ENCODE measurements at regions not wholly inside any gene's neighbourhood (a gene's known extent, or its start where the extent isn't known, plus 50 kb on each side); places are given as distances from the start of the nearest gene placed in this dataset.

DNA sequence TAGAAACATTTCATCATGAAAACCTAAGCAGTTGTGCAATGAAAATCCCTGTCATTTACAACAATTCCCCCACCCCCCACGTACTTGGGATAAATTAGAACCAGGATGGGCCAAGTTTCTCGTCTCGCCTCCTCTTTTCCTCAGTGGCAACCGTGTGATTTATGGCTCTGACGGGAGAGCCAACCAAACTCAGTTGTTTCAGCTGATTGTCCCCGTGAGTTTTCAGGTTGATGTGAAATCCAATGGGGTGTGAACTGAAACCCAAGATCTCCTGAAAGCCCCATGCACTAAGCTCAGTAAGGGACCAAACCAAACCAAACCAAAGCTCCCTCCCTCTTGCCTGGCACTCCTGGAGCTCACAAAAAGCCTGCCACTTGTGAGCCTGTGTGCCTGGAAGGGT is 138.7 kb upstream of the SLC24A2 start:
- TF ChIP-seq CTCF (IDR thresholded peaks at IDR 0.05) = no peak
- H3K4me3 ChIP-seq = no peak overlapping the region
- H3K9me3 ChIP-seq = no peaks in the 10 kb centered on the region
- H3K4me1 ChIP-seq = peaks cover 0 to 3% (median 0%) of the 10 kb centered on the region in 4 donors
- no peak overlapping the region for H3K27ac ChIP-seq
- H3K36me3 ChIP-seq = no peaks in the 10 kb centered on the region
- intact Hi-C loops (cut with DNase I; ENCODE audit: low total_unique reads) = loop anchor here (10.0 kb wide), 1 partner anchor 1187 kb away; no protein-coding TSS in a partner anchor
- DNase-seq = no peak
- H3K27me3 ChIP-seq = peaks cover 0 to 4% of the 10 kb centered on the region in 2 donors

DNA sequence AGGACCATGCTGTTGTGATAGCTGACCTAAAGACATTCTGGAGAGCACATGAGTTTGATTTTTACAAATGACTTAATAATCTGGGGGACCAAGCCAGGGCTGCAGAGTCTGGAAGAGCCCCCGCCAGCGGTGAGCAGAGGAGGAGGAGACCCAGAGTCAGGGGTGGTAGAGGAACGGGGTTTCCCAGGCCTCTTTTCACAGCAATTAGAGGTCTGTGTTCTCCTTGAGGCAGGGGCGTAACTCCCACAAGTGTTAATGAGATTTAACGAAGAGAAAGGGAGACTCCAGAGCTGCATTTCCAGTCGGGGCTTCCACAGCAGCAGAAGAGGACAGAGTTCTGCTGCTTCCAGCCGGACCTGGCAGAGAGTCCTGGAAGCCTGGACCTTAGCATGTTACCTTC is 137.9 kb upstream of the SLC24A2 start:
- no peak for TF ChIP-seq CTCF (IDR thresholded peaks at IDR 0.05)
- H3K27me3 ChIP-seq = peaks cover 0 to 4% of the 10 kb centered on the region in 2 donors
- H3K9me3 ChIP-seq = no peaks in the 10 kb centered on the region
- intact Hi-C loops (cut with DNase I; ENCODE audit: low total_unique reads) = loop anchor here (10.0 kb wide), 1 partner anchor 1188 kb away; no protein-coding TSS in a partner anchor
- H3K4me1 ChIP-seq = peaks cover 0 to 3% (median 0%) of the 10 kb centered on the region in 4 donors
- H3K27ac ChIP-seq = no peak overlapping the region
- no peaks in the 10 kb centered on the region for H3K36me3 ChIP-seq
- no peak overlapping the region for H3K4me3 ChIP-seq
- DNase-seq = no peak

GRCh38 chr9:19925674-19926503 is 137.1 kb upstream of the SLC24A2 start:
- DNase-seq = peak; percentile 63 to 75
- intact Hi-C loops (cut with DNase I; ENCODE audit: low total_unique reads) = loop anchor here (10.0 kb wide), 1 partner anchor 1189 kb away; no protein-coding TSS in a partner anchor

GRCh38 chr9:19924080-19924479 is 135.2 kb upstream of the SLC24A2 start:
- H3K27ac ChIP-seq = no peak overlapping the region
- intact Hi-C loops (cut with DNase I; ENCODE audit: low total_unique reads) = loop anchor here (10.0 kb wide), 1 partner anchor 1191 kb away; no protein-coding TSS in a partner anchor
- peaks cover 0 to 15% of the 10 kb centered on the region in 2 donors for H3K27me3 ChIP-seq
- no peak overlapping the region for H3K4me3 ChIP-seq
- no peaks in the 10 kb centered on the region for H3K9me3 ChIP-seq
- peaks cover 0 to 3% (median 0%) of the 10 kb centered on the region in 4 donors for H3K4me1 ChIP-seq
- no peak for DNase-seq
- H3K36me3 ChIP-seq = no peaks in the 10 kb centered on the region
- TF ChIP-seq CTCF (IDR thresholded peaks at IDR 0.05) = no peak

More at GRCh38 chr9:19925674-19926503, 137.1 kb upstream of the SLC24A2 start:
- no peaks in the 10 kb centered on the region for H3K36me3 ChIP-seq
- H3K27ac ChIP-seq = no peak overlapping the region
- peaks cover 0 to 3% (median 0%) of the 10 kb centered on the region in 4 donors for H3K4me1 ChIP-seq
- peak; percentile 90 to 95 for TF ChIP-seq CTCF (IDR thresholded peaks at IDR 0.05)
- H3K9me3 ChIP-seq = no peaks in the 10 kb centered on the region
- peaks cover 0 to 5% of the 10 kb centered on the region in 2 donors for H3K27me3 ChIP-seq
- peak overlapping the region; percentile 33 to 47 for H3K4me3 ChIP-seq

DNA sequence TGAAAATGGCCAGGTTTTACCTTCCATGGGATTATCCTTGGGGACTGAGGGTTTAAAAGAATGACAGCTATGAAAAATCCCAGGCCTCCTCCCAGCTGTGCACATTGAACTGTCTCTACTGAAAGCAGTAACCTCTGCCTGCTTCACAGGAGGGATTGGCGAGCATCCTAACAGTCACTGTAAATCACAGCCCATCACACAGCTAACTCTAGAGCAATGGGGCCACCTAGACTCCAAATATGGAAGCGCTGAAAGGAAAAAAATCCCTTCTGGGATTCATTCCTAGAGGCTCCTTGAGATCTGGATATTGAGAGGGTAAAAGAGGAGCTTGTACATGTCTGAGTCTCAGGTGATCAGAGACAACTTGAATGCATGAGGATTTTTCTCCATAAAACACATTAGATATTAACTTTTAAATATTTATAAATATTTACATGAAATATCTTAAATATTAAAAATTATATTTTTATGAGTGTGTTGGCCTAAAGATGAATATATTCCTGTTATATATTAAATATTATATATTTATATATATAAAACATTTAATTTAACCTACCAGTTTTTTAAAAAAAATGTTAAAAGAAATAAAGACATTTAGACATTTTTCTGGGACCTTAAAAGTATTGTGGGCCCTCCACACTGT is 133.8 kb upstream of the SLC24A2 start:
- TF ChIP-seq CTCF (IDR thresholded peaks at IDR 0.05) = no peak
- no peak for DNase-seq

More for the DNA sequence above, 133.8 kb upstream of the SLC24A2 start:
- intact Hi-C loops (cut with DNase I; ENCODE audit: low total_unique reads) = loop anchor here (10.0 kb wide), 1 partner anchor 1192 kb away; no protein-coding TSS in a partner anchor
- Histone ChIP-seq H3K9me3 (no peaks in the 10 kb centered on the region), H3K4me1 (peaks cover 0 to 3% (median 0%) of the 10 kb centered on the region in 4 donors), H3K27me3 (peaks cover 0 to 15% of the 10 kb centered on the region in 2 donors), H3K27ac (no peak overlapping the region), H3K36me3 (no peaks in the 10 kb centered on the region), H3K4me3 (no peak overlapping the region)

All from tibial artery (tissue), 4 donors.